Endodermal cell (in vitro differentiated cells): ENCODE measurements at regions not wholly inside any gene's neighbourhood (a gene's known extent, or its start where the extent isn't known, plus 50 kb on each side); places are given as distances from the start of the nearest gene placed in this dataset.

Source experiments
- DNase-seq: peaks from one replicate; pipeline ENCODE4 v3.0.0-alpha.2; 2017
- H3K27ac ChIP-seq: 2 replicates; pipeline ENCODE4 v1.5.1; 2013; ENCODE audit warnings: mild to moderate bottlenecking, low read depth, low read length, moderate library complexity
- H3K27me3 ChIP-seq: 2 replicates; pipeline ENCODE4 v1.6.1; 2013; ENCODE audit warnings: mild to moderate bottlenecking, low read length, moderate library complexity; ENCODE audit not compliant: insufficient read depth, control insufficient read depth, poor library complexity, severe bottlenecking
- H3K36me3 ChIP-seq: 2 replicates; pipeline ENCODE4 v1.7.0; 2013; ENCODE audit warnings: mild to moderate bottlenecking, low read length, moderate library complexity; ENCODE audit not compliant: control insufficient read depth, insufficient read depth
- H3K4me1 ChIP-seq: one replicate; pipeline ENCODE4 v1.7.0; 2013; ENCODE audit warnings: low read length; ENCODE audit not compliant: control insufficient read depth, insufficient read depth
- H3K4me3 ChIP-seq: 2 replicates; pipeline ENCODE4 v1.5.1; 2013; ENCODE audit warnings: mild to moderate bottlenecking, low read length, moderate library complexity
- H3K9ac ChIP-seq: 2 replicates; pipeline ENCODE4 v1.6.1; 2013; ENCODE audit warnings: mild to moderate bottlenecking, low read length, moderate library complexity; ENCODE audit not compliant: poor library complexity, severe bottlenecking; ENCODE audit errors: extremely low read depth
- H3K9me3 ChIP-seq: 2 replicates; pipeline ENCODE4 v1.6.1; 2013; ENCODE audit warnings: mild to moderate bottlenecking, low read length, moderate library complexity; ENCODE audit not compliant: control insufficient read depth
- H3K27ac Mint-ChIP-seq: 2 replicates; pipeline ENCODE4 v1.8.0; 2020; ENCODE audit warnings: mixed read lengths
- H3K27me3 Mint-ChIP-seq: 2 replicates; pipeline ENCODE4 v1.8.0; 2021; ENCODE audit warnings: mild to moderate bottlenecking, mixed read lengths; ENCODE audit not compliant: insufficient read depth
- H3K36me3 Mint-ChIP-seq: 2 replicates; pipeline ENCODE4 v1.8.0; 2020; ENCODE audit warnings: low read depth, mixed read lengths
- H3K4me1 Mint-ChIP-seq: 2 replicates; pipeline ENCODE4 v1.8.0; 2020; ENCODE audit warnings: mixed read lengths
- H3K4me3 Mint-ChIP-seq: 2 replicates; pipeline ENCODE4 v1.8.0; 2020; ENCODE audit warnings: mild to moderate bottlenecking, moderate library complexity, mixed read lengths
- H3K9me3 Mint-ChIP-seq: 2 replicates; pipeline ENCODE4 v1.8.0; 2020; ENCODE audit warnings: mild to moderate bottlenecking, mixed read lengths
- WGBS, 2 experiments: methylation state at CpG; one replicate each; pipeline versions ENCODE4 v1.1.5 to v1.1.7; 2013; ENCODE audit warnings: missing lambda C conversion rate in 2 of 2, mixed read lengths in 1 of 2; ENCODE audit not compliant: insufficient coverage in 1 of 2, insufficient read length in 1 of 2; 5-methylcytosine and 5-hydroxymethylcytosine counted together
- TF ChIP-seq, protein P1 (sequence below): fragments of 200-600 bp; sonication (generic); conservative IDR thresholded peaks from 2 replicates; pipeline ENCODE4 v1.5.0; 2021; ENCODE audit warnings: antibody characterized with exemption, mild to moderate bottlenecking

GRCh38 chr7:47093320-47094234, 488.3 kb downstream of the TNS3 start:
- H3K27me3 ChIP-seq: peaks cover 8% of the 10 kb centered on the region
- 94 to 97% methylated on average over 3 to 7 of the region's 7 CpGs for WGBS, 2 experiments

GRCh38 chr7:47092336-47092735, 489.6 kb downstream of the TNS3 start:
- Histone ChIP-seq H3K9ac (no peak overlapping the region), H3K27me3 (peaks cover 8% of the 10 kb centered on the region), H3K4me3 (no peak overlapping the region), H3K9me3 (peaks cover 3% of the 10 kb centered on the region), H3K4me1 (no peaks in the 10 kb centered on the region), H3K36me3 (no peaks in the 10 kb centered on the region), H3K27ac (no peak overlapping the region)
- Mint-ChIP-seq H3K27ac (no peak overlapping the region), H3K9me3 (no peaks in the 10 kb centered on the region), H3K4me3 (no peak overlapping the region), H3K36me3 (no peaks in the 10 kb centered on the region), H3K4me1 (no peaks in the 10 kb centered on the region), H3K27me3 (peaks cover 14% of the 10 kb centered on the region)
- DNase-seq: no peak
- TF ChIP-seq, protein P1, sequence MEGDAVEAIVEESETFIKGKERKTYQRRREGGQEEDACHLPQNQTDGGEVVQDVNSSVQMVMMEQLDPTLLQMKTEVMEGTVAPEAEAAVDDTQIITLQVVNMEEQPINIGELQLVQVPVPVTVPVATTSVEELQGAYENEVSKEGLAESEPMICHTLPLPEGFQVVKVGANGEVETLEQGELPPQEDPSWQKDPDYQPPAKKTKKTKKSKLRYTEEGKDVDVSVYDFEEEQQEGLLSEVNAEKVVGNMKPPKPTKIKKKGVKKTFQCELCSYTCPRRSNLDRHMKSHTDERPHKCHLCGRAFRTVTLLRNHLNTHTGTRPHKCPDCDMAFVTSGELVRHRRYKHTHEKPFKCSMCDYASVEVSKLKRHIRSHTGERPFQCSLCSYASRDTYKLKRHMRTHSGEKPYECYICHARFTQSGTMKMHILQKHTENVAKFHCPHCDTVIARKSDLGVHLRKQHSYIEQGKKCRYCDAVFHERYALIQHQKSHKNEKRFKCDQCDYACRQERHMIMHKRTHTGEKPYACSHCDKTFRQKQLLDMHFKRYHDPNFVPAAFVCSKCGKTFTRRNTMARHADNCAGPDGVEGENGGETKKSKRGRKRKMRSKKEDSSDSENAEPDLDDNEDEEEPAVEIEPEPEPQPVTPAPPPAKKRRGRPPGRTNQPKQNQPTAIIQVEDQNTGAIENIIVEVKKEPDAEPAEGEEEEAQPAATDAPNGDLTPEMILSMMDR: no peak

More at GRCh38 chr7:47093320-47094234, 488.3 kb downstream of the TNS3 start:
- Mint-ChIP-seq H3K4me3 (no peak overlapping the region), H3K27me3 (peaks cover 9% of the 10 kb centered on the region), H3K4me1 (no peaks in the 10 kb centered on the region), H3K36me3 (no peaks in the 10 kb centered on the region), H3K9me3 (no peaks in the 10 kb centered on the region), H3K27ac (no peak overlapping the region)
- no peak overlapping the region for H3K27ac ChIP-seq
- TF ChIP-seq, protein P1: no peak
- H3K36me3 ChIP-seq: no peaks in the 10 kb centered on the region
- H3K4me1 ChIP-seq: no peaks in the 10 kb centered on the region
- no peaks in the 10 kb centered on the region for H3K9me3 ChIP-seq
- no peak overlapping the region for H3K9ac ChIP-seq
- no peak overlapping the region for H3K4me3 ChIP-seq
- DNase-seq: no peak

DNA sequence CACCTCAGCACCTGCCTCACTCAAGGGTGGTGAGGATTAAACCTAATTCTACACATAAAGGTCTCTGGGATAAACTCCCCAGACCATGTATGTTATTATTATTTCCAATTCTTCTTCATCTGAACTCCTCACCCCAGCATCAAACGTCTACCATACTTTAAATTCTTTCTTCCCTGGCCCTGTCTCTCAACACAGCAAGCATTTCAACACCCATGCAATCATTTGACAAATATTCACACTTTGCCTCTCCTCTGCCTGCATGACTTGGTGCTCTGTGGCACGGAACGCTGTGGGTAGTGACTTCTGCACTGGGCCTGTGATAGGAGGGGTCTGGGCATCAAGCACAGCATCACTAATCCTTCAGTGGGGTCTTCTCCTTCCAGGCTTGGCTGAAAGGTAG, 490.8 kb downstream of the TNS3 start:
- H3K9me3 ChIP-seq: peaks cover 15% of the 10 kb centered on the region
- no peak overlapping the region for H3K27ac ChIP-seq
- peaks cover 14% of the 10 kb centered on the region for H3K27me3 Mint-ChIP-seq
- no peaks in the 10 kb centered on the region for H3K9me3 Mint-ChIP-seq
- no peaks in the 10 kb centered on the region for H3K4me1 ChIP-seq
- H3K9ac ChIP-seq: no peak overlapping the region
- no peaks in the 10 kb centered on the region for H3K4me1 Mint-ChIP-seq
- H3K4me3 ChIP-seq: no peak overlapping the region
- H3K27ac Mint-ChIP-seq: no peak overlapping the region
- H3K4me3 Mint-ChIP-seq: no peak overlapping the region
- TF ChIP-seq, protein P1: no peak
- no peaks in the 10 kb centered on the region for H3K36me3 ChIP-seq
- DNase-seq: no peak
- no peaks in the 10 kb centered on the region for H3K36me3 Mint-ChIP-seq
- peaks cover 8% of the 10 kb centered on the region for H3K27me3 ChIP-seq
- 81 to 86% methylated on average over 3 of the region's 3 CpGs for WGBS, 2 experiments
